ENCODE measurements at regions not wholly inside any gene's neighbourhood (a gene's known extent, or its start where the extent isn't known, plus 50 kb on each side); places are given as distances from the start of the nearest gene placed in this dataset.

DNA sequence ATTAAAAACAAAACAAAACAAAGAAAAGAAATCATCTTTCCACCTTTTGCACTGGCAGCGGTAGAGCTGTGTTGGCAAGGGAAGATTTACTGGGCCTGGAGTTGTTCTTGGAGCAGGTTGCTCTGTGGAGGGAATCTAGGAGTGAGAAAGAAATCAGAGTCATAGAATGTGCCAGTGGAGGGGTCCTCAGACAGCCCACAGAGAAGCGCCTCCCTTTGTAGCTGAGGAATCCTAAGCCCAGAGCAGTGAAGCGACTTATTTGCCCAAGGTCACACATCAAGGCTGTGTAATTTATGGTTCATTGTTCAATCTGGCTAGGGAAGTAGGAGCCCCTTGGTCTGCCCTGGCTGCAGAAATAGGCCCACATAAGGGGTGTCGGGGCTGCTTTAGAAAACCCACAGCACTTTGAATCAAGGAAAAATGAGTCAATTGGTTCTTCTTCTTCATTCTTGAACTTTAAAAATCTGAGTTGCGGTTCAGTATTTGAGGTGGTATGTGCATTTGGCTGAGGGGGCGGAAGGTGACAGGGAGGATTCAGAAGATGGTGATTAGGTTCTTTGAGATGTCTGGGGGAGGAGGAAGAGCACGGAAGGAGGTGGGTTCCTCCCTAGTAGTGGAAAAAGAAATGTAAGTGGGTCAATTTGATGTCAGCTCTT lies 253.7 kb downstream of the PTEN start:
- peak; percentile 87 for ATAC-seq (replicated peaks)
- no peaks in the 10 kb centered on the region for H3K27me3 Mint-ChIP-seq
- H3K36me3 Mint-ChIP-seq (ENCODE audit: low read depth) = no peaks in the 10 kb centered on the region

DNA sequence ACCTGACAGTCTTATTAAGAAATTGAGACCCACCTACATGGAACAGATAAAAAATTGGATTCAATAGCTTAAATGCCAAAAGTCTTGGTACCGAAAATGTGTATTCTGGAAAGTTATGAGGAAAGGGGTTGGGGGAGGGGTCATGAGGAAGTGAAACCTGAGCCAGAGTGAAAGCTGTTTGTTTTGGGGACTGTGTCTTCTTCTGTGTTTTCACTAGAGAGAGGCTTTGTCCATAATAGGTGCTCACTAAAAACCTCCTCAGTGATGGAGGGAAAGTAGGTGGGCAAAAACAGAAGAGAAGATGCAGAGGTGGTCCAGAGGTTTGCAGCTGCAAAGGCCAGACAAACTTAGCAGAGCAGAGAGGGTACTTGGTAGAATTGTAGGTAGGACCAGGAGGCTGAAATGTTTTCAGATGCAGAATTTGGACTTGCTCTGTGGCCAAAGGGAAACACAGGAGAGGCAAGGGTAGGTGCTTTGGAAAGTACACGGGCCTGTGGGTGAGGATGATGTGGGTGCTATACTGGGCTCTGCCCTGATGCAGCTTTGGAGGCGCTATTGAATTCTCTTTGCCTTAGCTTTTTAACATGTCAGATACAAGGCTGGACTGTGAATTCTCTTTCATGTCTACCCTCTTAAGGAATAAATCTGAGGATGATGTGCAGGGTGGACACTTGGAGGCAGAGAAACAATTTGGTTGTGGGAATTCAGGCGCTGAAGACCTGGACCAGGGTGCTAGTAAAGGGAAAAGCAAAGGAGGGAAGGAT lies 254.6 kb downstream of the PTEN start:
- H3K27ac Mint-ChIP-seq = no peak overlapping the region
- H3K4me3 Mint-ChIP-seq = no peak overlapping the region
- H3K36me3 Mint-ChIP-seq (ENCODE audit: low read depth) = no peaks in the 10 kb centered on the region
- ATAC-seq (replicated peaks) = peak; percentile 21
- no peaks in the 10 kb centered on the region for H3K9me3 Mint-ChIP-seq
- no peaks in the 10 kb centered on the region for H3K27me3 Mint-ChIP-seq
- H3K4me1 Mint-ChIP-seq = peaks cover 14% of the 10 kb centered on the region

More for the DNA sequence above, 253.7 kb downstream of the PTEN start:
- Mint-ChIP-seq H3K4me3 (no peak overlapping the region), H3K9me3 (no peaks in the 10 kb centered on the region), H3K27ac (no peak overlapping the region), H3K4me1 (peaks cover 14% of the 10 kb centered on the region)

GRCh38 chr10:88118729-88119128 lies 255.3 kb downstream of the PTEN start:
- ATAC-seq (replicated peaks) = no peak
- Mint-ChIP-seq H3K36me3 (ENCODE audit: low read depth) (no peaks in the 10 kb centered on the region), H3K27ac (no peak overlapping the region), H3K4me1 (peaks cover 14% of the 10 kb centered on the region), H3K4me3 (no peak overlapping the region), H3K27me3 (no peaks in the 10 kb centered on the region), H3K9me3 (no peaks in the 10 kb centered on the region)

DNA sequence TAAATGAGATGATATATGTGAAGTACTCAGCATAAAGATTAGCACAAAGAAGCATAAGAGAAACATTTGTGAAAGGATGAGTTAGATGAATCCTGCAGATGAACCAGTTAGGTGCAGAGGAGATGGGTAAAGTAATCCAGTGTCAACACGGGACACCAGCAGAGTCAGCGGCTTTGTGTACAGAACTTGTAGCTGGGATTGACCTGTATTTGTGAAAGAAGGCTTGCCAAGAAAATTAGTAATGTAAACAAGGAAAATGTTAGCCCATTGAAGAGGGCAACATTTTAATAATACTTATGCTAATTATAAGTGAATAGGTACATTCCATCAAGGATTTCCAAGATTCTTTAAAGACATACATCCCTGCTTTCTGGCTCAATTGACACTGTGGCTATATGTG lies 255.7 kb downstream of the PTEN start:
- Mint-ChIP-seq H3K9me3 (no peaks in the 10 kb centered on the region), H3K4me3 (no peak overlapping the region), H3K27ac (no peak overlapping the region), H3K4me1 (peaks cover 14% of the 10 kb centered on the region), H3K27me3 (no peaks in the 10 kb centered on the region), H3K36me3 (ENCODE audit: low read depth) (no peaks in the 10 kb centered on the region)
- no peak for ATAC-seq (replicated peaks)

DNA sequence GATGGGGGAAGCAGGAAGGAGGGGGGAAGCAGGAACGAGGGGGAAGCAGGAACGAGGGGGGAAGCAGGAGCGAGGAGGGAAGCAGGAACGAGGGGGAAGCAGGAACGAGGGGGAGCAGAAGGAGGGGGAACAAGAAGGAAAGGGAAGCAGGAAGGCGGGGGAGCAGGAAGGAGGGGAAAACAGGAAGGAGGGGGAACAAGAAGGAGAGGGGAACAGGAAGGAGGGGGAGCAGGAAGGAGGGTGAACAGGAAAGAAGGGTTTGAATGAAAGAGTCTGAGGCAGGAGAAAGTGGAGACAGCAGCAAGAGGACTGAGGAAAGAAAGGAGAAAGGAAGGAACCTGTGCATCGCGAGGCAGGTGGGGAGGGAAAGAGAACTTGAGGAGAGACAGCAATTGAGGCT lies 256.6 kb downstream of the PTEN start:
- Mint-ChIP-seq H3K4me1 (peaks cover 9% of the 10 kb centered on the region), H3K9me3 (no peaks in the 10 kb centered on the region), H3K4me3 (peak overlapping the region; percentile 16), H3K36me3 (ENCODE audit: low read depth) (no peaks in the 10 kb centered on the region), H3K27ac (no peak overlapping the region), H3K27me3 (no peaks in the 10 kb centered on the region)
- no peak for ATAC-seq (replicated peaks)

DNA sequence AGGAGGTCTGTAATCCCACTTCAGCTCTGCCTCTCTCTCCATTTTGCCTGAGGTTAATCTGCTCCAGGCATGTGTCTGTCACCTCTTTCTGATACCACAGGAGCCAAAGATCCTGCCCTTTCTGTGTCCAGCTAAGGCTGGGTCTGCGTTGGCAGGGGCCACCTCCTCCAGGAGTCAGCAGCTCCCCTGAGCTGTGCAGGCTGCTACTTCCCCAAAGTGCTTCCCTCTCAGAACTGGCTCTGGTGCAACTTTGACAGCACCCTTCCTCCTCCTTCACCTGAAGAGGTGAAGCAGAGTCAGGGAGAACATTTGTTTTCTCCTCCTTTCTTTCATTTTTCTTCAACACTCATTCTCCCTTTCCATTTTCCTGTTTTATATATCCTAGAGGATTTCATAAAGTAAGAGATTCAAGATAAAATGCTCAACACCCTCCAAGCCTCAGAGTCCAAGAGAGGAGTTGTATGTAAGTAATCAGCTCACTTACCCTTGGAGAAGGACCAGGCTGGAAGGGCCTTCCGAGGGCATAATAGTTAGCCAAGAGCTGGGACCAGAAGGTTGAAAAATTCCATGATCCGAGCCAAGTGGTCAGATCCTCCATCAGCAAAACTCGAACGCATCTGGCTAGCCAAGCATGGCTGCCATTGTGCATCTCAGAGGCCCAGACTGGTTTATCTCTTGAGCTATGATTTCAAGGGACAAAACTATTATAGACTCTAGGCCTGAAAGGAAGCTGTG lies 257.3 kb downstream of the PTEN start:
- no peaks in the 10 kb centered on the region for H3K9me3 Mint-ChIP-seq
- H3K36me3 Mint-ChIP-seq (ENCODE audit: low read depth) = no peaks in the 10 kb centered on the region
- no peaks in the 10 kb centered on the region for H3K27me3 Mint-ChIP-seq
- H3K27ac Mint-ChIP-seq = no peak overlapping the region
- H3K4me3 Mint-ChIP-seq = peak overlapping the region; percentile 16
- ATAC-seq (replicated peaks) = no peak
- peaks cover 9% of the 10 kb centered on the region for H3K4me1 Mint-ChIP-seq

DNA sequence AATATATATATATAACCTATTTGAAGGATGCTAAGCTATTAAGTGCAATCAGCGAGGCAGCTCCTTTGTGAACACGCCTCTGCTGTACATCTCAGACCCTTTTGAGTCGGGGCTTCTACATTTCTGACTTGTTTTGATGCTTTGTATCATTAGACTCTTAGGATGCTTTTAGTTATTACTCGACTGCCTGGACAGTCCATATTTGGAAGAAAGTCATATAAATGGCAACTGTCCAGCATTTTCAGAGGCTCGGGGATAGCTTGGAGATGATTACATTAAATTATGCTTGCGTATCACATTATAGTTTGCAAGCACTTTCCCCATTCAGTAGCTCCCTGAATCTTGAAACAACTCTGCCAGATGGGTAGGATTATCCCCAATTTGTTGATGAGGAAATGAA lies 257.9 kb downstream of the PTEN start:
- ATAC-seq (replicated peaks) = no peak
- Mint-ChIP-seq H3K4me3 (no peak overlapping the region), H3K36me3 (ENCODE audit: low read depth) (no peaks in the 10 kb centered on the region), H3K9me3 (no peaks in the 10 kb centered on the region), H3K27ac (no peak overlapping the region), H3K4me1 (peaks cover 9% of the 10 kb centered on the region), H3K27me3 (no peaks in the 10 kb centered on the region)

- ATAC-seq (replicated peaks) = no peak
- Mint-ChIP-seq H3K36me3 (ENCODE audit: low read depth) (no peaks in the 10 kb centered on the region), H3K4me3 (no peak overlapping the region), H3K9me3 (no peaks in the 10 kb centered on the region), H3K4me1 (peaks cover 14% of the 10 kb centered on the region), H3K27me3 (no peaks in the 10 kb centered on the region), H3K27ac (no peak overlapping the region)
Observed at GRCh38 chr10:88122145-88122544, 258.7 kb downstream of the PTEN start.

- no peaks in the 10 kb centered on the region for H3K9me3 Mint-ChIP-seq
- no peak overlapping the region for H3K4me3 Mint-ChIP-seq
- H3K4me1 Mint-ChIP-seq = peaks cover 14% of the 10 kb centered on the region
- H3K27me3 Mint-ChIP-seq = no peaks in the 10 kb centered on the region
- H3K36me3 Mint-ChIP-seq (ENCODE audit: low read depth) = no peaks in the 10 kb centered on the region
- no peak for ATAC-seq (replicated peaks)
- no peak overlapping the region for H3K27ac Mint-ChIP-seq
Observed at GRCh38 chr10:88122576-88122975, 259.2 kb downstream of the PTEN start.

- ATAC-seq (replicated peaks) = no peak
Observed at GRCh38 chr10:88125766-88126165, 262.3 kb downstream of the PTEN start.

DNA sequence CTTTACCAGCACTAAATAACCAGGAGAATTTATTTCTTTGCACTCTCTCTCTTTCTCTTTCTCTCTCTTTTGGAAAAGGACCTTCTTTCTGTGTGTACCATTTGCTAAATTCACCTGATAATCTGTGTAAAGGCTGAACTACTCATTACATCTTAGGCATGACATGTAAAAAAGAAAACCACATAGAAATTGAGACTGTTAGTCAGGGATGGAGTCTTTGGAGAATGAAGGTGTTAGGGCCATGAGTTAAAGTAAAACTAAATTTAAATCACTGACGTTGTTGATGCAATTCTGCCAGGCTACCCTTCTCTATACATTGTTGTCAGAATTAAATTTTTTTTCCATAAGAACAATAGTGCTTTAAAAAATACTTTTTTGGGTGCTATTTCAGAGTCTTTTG lies 263.3 kb downstream of the PTEN start:
- Mint-ChIP-seq H3K4me1 (peaks cover 5% of the 10 kb centered on the region), H3K9me3 (no peaks in the 10 kb centered on the region), H3K36me3 (ENCODE audit: low read depth) (no peaks in the 10 kb centered on the region), H3K27me3 (no peaks in the 10 kb centered on the region), H3K4me3 (no peak overlapping the region), H3K27ac (no peak overlapping the region)
- peak; percentile 83 for ATAC-seq (replicated peaks)

More at GRCh38 chr10:88125766-88126165, 262.3 kb downstream of the PTEN start:
- no peaks in the 10 kb centered on the region for H3K9me3 Mint-ChIP-seq
- H3K27ac Mint-ChIP-seq = no peak overlapping the region
- no peaks in the 10 kb centered on the region for H3K27me3 Mint-ChIP-seq
- no peaks in the 10 kb centered on the region for H3K36me3 Mint-ChIP-seq (ENCODE audit: low read depth)
- H3K4me3 Mint-ChIP-seq = no peak overlapping the region
- H3K4me1 Mint-ChIP-seq = peaks cover 7% of the 10 kb centered on the region

DNA sequence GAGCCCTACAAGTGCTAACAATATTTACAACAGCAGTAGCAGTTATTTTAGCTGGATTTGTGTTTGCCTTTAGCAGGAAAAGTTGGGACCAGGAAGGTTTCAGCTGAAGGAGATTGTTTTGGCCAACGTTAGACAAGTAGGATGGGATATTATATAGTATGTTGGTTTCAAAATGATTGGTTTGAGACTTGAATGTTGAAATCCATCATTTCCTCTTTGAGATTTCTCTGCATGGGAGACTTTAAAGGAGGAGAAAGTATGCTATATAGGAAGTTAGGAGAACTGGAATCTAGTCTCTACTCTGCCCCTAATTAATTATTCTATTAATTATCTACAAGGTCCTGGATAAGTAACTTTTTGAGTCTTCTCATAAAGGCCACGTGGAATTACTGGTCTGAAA lies 263.8 kb downstream of the PTEN start:
- Mint-ChIP-seq H3K27me3 (no peaks in the 10 kb centered on the region), H3K36me3 (ENCODE audit: low read depth) (no peaks in the 10 kb centered on the region), H3K4me1 (peaks cover 5% of the 10 kb centered on the region), H3K9me3 (no peaks in the 10 kb centered on the region), H3K4me3 (no peak overlapping the region), H3K27ac (no peak overlapping the region)
- ATAC-seq (replicated peaks) = no peak

DNA sequence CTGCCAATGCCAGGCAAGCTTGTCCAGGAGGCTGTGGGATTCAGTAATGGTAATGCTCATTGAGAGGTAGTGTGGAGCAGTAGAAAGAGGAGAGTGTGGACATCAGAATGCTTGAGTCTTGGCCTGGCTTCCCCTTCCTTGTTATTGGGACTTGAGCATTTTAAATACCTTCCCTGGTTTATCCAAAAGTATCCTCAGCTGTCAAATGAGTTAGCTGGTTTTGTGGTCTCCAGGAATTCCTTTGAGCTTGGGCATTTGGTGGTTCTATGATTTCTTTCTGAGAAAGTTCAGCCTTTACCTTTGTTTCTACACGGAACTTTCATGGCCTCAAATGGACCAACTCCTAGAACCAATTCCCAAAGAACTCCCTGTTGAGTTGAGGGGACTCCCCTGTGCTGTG lies 264.3 kb downstream of the PTEN start:
- Mint-ChIP-seq H3K36me3 (ENCODE audit: low read depth) (no peaks in the 10 kb centered on the region), H3K27me3 (no peaks in the 10 kb centered on the region), H3K27ac (no peak overlapping the region), H3K4me3 (no peak overlapping the region), H3K4me1 (peaks cover 5% of the 10 kb centered on the region), H3K9me3 (no peaks in the 10 kb centered on the region)
- ATAC-seq (replicated peaks) = no peak

- no peaks in the 10 kb centered on the region for H3K9me3 Mint-ChIP-seq
Observed at GRCh38 chr10:88129013-88129412, 265.6 kb downstream of the PTEN start.

DNA sequence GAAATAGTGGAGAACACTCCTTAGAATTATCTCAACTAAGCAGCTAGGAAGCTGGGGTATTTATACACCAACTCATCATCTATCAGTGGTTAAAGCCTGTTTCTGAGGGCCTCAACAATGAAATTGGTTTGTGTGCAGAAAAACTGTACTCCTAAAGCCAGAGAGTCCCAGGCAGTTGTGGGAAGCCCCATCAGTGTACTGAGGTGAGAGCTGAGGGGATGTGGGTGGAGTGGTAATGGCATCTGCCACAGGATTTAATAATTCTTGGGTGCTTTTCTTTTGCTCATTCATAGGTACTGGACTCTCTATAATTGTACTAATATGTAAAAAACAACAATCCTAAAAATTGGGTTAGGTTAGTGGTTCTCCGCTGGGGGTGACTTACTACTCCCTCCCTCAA lies 267.5 kb downstream of the PTEN start:
- Mint-ChIP-seq H3K4me1 (peaks cover 5% of the 10 kb centered on the region), H3K27ac (no peak overlapping the region), H3K27me3 (no peaks in the 10 kb centered on the region), H3K36me3 (ENCODE audit: low read depth) (no peaks in the 10 kb centered on the region), H3K4me3 (no peak overlapping the region), H3K9me3 (peaks cover 5% of the 10 kb centered on the region)
- no peak for ATAC-seq (replicated peaks)

More at GRCh38 chr10:88129013-88129412, 265.6 kb downstream of the PTEN start:
- no peaks in the 10 kb centered on the region for H3K27me3 Mint-ChIP-seq
- H3K4me1 Mint-ChIP-seq = peaks cover 5% of the 10 kb centered on the region
- H3K27ac Mint-ChIP-seq = no peak overlapping the region
- no peak overlapping the region for H3K4me3 Mint-ChIP-seq
- ATAC-seq (replicated peaks) = no peak
- H3K36me3 Mint-ChIP-seq (ENCODE audit: low read depth) = no peaks in the 10 kb centered on the region
